PC-9 (cell line): ENCODE measurements at regions not wholly inside any gene's neighbourhood (a gene's known extent, or its start where the extent isn't known, plus 50 kb on each side); places are given as distances from the start of the nearest gene placed in this dataset.

Source experiments
- BruUV-seq: library from RNA; stranded (reverse); fragments of 400-500 nt; replicated peaks from 2 replicates; lab custom pipeline; 2021; lab: Mats Ljungman, UMichigan
- CTCF ChIA-PET: fragments of 300-600 bp; sonication (Branson Sonifier 250); formaldehyde crosslinking; loops from one replicate; lab custom pipeline; 2022; ENCODE audit warnings: antibody characterized with exemption; lab: Charles Lee
- POLR2A ChIA-PET: fragments of 300-600 bp; sonication (Branson Sonifier 250); formaldehyde crosslinking; loops from one replicate; lab custom pipeline; 2022; ENCODE audit warnings: antibody characterized with exemption; ENCODE audit not compliant: unreplicated experiment; lab: Charles Lee
- DNase-seq, 2 experiments: peaks; one replicate each; pipeline versions ENCODE4 v3.0.0 to v3.0.0-alpha.2; 2015 to 2022; ENCODE audit warnings: mixed read lengths in 1 of 2
- H2AFZ ChIP-seq: fragments of 200-600 bp; sonication (generic); 2 replicates; pipeline ENCODE4 v1.8.1; 2017; ENCODE audit warnings: antibody characterized with exemption
- H3F3A ChIP-seq: fragments of 200-600 bp; sonication (generic); 2 replicates; pipeline ENCODE4 v1.8.1; 2017; ENCODE audit warnings: antibody characterized with exemption, mild to moderate bottlenecking, low read depth; ENCODE audit not compliant: insufficient read depth
- H3K27ac ChIP-seq: fragments of 200-600 bp; sonication (generic); 2 replicates; pipeline ENCODE4 v1.6.1; 2016; ENCODE audit warnings: mixed run types
- H3K27me3 ChIP-seq: fragments of 200-600 bp; sonication (generic); 2 replicates; pipeline ENCODE4 v1.6.1; 2016; ENCODE audit warnings: low read depth, mixed run types; ENCODE audit not compliant: insufficient read depth
- H3K36me3 ChIP-seq: fragments of 200-600 bp; sonication (generic); 2 replicates; pipeline ENCODE4 v1.6.1; 2016; ENCODE audit warnings: low read depth, mixed run types
- H3K4me1 ChIP-seq: fragments of 200-600 bp; sonication (generic); replicated peaks from 2 replicates; pipeline ENCODE4 v1.6.1; 2016; ENCODE audit warnings: mixed run types; ENCODE audit not compliant: insufficient read depth
- H3K4me2 ChIP-seq: fragments of 200-600 bp; sonication (generic); 2 replicates; pipeline ENCODE4 v1.6.1; 2017; ENCODE audit warnings: mixed run types
- H3K4me3 ChIP-seq: fragments of 200-600 bp; sonication (generic); 2 replicates; pipeline ENCODE4 v1.6.1; 2016; ENCODE audit warnings: mixed run types
- H3K79me2 ChIP-seq: fragments of 200-600 bp; sonication (generic); 2 replicates; pipeline ENCODE4 v1.6.1; 2017; ENCODE audit warnings: low read depth, mixed run types
- H3K9me2 ChIP-seq: fragments of 200-600 bp; sonication (generic); 2 replicates; pipeline ENCODE4 v1.8.1; 2017; ENCODE audit warnings: mild to moderate bottlenecking; ENCODE audit not compliant: insufficient read depth
- H3K9me3 ChIP-seq: fragments of 200-600 bp; sonication (generic); 2 replicates; pipeline ENCODE4 v1.8.1; 2016; ENCODE audit warnings: low read depth; ENCODE audit not compliant: insufficient read depth
- H4K20me1 ChIP-seq: fragments of 200-600 bp; sonication (generic); 2 replicates; pipeline ENCODE4 v1.8.1; 2017; ENCODE audit not compliant: insufficient read depth
- EZH2 ChIP-seq: fragments of 200-600 bp; sonication (generic); IDR thresholded peaks from 2 replicates; pipeline ENCODE4 v1.8.0; 2017; ENCODE audit warnings: antibody characterized with exemption, low read depth
- intact Hi-C: fragments of 100-400 bp; cut with micrococcal nuclease; formaldehyde crosslinking; loops from one replicate; pipeline ENCODE4 v1.10.0; 2022; ENCODE audit not compliant: unreplicated experiment
- TF ChIP-seq, protein P1 (sequence below): fragments of 200-600 bp; sonication (generic); conservative IDR thresholded peaks from 2 replicates; pipeline ENCODE4 v1.6.1; 2017; ENCODE audit warnings: mixed run types, antibody characterized with exemption, mild to moderate bottlenecking, moderate library complexity

DNA sequence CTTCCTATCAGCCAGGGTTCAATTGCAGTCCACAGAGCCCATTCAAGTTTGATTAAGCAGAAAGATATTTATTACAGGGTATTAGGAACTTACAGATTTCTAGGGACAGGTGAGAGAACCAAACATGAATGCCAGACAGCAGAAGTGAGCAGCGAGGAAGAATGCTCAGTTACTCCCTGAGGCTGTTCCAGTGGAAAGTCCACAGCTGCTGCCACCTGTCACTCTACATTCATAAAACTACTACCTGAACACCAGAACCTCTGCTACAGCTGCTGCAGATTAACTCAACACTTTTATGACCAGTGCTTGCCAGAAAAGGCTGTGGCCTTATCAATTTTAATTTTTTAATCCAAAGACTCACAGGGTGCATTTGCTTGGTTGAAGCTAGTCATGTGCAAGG, 325.4 kb upstream of the ONECUT1 start:
- Histone ChIP-seq H3K36me3 (no peaks in the 10 kb centered on the region), H2AFZ (no peak overlapping the region), H3K27ac (no peak overlapping the region), H3K4me1 (no peaks in the 10 kb centered on the region), H3K27me3 (no peaks in the 10 kb centered on the region), H3K4me2 (no peak overlapping the region), H3K4me3 (no peak overlapping the region), H3K79me2 (no peaks in the 10 kb centered on the region), H3F3A (no peaks in the 10 kb centered on the region), H3K9me2 (no peaks in the 10 kb centered on the region), H3K9me3 (no peaks in the 10 kb centered on the region), H4K20me1 (no peaks in the 10 kb centered on the region)
- intact Hi-C loops = no loop called here
- TF ChIP-seq, protein P1, sequence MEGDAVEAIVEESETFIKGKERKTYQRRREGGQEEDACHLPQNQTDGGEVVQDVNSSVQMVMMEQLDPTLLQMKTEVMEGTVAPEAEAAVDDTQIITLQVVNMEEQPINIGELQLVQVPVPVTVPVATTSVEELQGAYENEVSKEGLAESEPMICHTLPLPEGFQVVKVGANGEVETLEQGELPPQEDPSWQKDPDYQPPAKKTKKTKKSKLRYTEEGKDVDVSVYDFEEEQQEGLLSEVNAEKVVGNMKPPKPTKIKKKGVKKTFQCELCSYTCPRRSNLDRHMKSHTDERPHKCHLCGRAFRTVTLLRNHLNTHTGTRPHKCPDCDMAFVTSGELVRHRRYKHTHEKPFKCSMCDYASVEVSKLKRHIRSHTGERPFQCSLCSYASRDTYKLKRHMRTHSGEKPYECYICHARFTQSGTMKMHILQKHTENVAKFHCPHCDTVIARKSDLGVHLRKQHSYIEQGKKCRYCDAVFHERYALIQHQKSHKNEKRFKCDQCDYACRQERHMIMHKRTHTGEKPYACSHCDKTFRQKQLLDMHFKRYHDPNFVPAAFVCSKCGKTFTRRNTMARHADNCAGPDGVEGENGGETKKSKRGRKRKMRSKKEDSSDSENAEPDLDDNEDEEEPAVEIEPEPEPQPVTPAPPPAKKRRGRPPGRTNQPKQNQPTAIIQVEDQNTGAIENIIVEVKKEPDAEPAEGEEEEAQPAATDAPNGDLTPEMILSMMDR = no peak
- TF ChIP-seq EZH2 = no peak
- ChIA-PET POLR2A (no interaction called here), CTCF (no interaction called here)
- BruUV-seq = no TSS peak
- DNase-seq = no peak

DNA sequence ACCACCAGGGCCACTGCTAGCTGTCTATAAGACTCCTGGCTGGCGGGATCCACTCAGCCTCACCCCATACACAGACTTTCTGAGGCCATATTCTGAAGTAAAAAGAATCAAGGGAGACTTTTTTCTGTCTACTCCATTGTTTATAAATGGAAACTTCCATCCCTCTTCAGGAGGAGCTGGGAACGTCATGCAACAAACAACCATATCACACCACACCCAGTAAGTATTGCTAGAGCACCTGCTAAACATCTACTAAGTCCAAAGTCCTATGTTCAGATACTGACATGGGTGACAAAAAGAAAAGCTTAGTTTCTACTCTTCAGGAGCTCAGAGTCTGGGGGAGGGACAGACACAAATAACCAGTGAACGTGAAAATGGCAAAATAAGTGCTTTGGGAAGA, 324.8 kb upstream of the ONECUT1 start:
- Histone ChIP-seq H3K4me1 (no peaks in the 10 kb centered on the region), H3F3A (no peaks in the 10 kb centered on the region), H3K9me2 (no peaks in the 10 kb centered on the region), H3K27ac (no peak overlapping the region), H3K27me3 (no peaks in the 10 kb centered on the region), H3K36me3 (no peaks in the 10 kb centered on the region), H3K4me3 (no peak overlapping the region), H4K20me1 (no peaks in the 10 kb centered on the region), H2AFZ (no peak overlapping the region), H3K4me2 (no peak overlapping the region), H3K9me3 (no peaks in the 10 kb centered on the region), H3K79me2 (no peaks in the 10 kb centered on the region)
- ChIA-PET POLR2A (no interaction called here), CTCF (no interaction called here)
- intact Hi-C loops = no loop called here
- TF ChIP-seq, protein P1 = no peak
- no peak for TF ChIP-seq EZH2
- no peak for DNase-seq
- no TSS peak for BruUV-seq

DNA sequence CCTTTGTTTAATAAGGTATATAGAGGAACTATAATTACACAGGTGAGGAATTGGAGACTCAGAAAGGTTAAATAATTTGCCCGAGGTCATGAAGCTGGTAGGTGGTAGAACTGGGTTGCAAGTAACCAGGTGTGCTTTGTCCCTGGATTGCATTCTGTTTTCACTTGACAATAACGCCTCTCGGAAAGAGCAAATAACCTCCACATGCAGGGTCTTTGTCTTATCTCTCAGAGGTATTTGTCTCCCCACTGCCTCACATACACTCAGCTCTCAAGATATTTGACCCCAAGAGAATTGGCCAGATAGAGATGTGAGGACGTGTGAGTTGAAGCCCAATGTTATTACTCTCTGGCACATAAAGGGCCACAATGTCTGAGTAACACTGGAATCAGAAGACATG, 320.9 kb upstream of the ONECUT1 start:
- Histone ChIP-seq H3K9me3 (no peaks in the 10 kb centered on the region), H3K27me3 (no peaks in the 10 kb centered on the region), H3K4me1 (no peaks in the 10 kb centered on the region), H3F3A (no peaks in the 10 kb centered on the region), H3K4me3 (no peak overlapping the region), H3K36me3 (no peaks in the 10 kb centered on the region), H3K27ac (no peak overlapping the region), H3K4me2 (no peak overlapping the region), H3K9me2 (no peaks in the 10 kb centered on the region), H2AFZ (no peak overlapping the region), H3K79me2 (no peaks in the 10 kb centered on the region), H4K20me1 (no peaks in the 10 kb centered on the region)
- no peak for TF ChIP-seq EZH2
- TF ChIP-seq, protein P1 = no peak
- POLR2A ChIA-PET = no interaction called here
- DNase-seq = no peak
- intact Hi-C loops = no loop called here
- CTCF ChIA-PET = no interaction called here
- BruUV-seq = no TSS peak
